ENCODE measurements at regions not wholly inside any gene's neighbourhood (a gene's known extent, or its start where the extent isn't known, plus 50 kb on each side); places are given as distances from the start of the nearest gene placed in this dataset.

DNA sequence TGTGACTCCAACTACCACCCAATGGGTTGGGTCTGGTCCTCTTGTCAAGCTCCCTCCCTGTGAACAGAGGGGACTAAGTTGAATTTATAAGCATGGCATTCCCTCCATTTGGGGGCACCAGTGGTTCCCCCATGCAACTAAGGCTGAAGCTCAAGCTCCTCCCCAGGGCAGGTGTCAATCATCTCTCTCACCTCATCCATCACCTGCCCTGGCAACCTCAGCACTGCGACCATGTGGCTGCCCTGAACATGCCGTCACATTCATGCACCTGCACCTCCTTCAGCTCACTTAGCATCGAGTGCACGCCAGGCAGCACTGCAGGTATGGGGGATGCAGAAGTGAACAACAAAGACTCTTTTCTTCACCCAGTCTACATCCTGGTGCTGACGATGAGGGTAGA is 799.3 kb downstream of the TBC1D22A start:
- ChIA-PET CTCF (no interaction called here), POLR2A (no interaction called here)
- TF ChIP-seq, protein P1, sequence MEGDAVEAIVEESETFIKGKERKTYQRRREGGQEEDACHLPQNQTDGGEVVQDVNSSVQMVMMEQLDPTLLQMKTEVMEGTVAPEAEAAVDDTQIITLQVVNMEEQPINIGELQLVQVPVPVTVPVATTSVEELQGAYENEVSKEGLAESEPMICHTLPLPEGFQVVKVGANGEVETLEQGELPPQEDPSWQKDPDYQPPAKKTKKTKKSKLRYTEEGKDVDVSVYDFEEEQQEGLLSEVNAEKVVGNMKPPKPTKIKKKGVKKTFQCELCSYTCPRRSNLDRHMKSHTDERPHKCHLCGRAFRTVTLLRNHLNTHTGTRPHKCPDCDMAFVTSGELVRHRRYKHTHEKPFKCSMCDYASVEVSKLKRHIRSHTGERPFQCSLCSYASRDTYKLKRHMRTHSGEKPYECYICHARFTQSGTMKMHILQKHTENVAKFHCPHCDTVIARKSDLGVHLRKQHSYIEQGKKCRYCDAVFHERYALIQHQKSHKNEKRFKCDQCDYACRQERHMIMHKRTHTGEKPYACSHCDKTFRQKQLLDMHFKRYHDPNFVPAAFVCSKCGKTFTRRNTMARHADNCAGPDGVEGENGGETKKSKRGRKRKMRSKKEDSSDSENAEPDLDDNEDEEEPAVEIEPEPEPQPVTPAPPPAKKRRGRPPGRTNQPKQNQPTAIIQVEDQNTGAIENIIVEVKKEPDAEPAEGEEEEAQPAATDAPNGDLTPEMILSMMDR (IDR thresholded peaks at IDR 0.05): no peak
- no peak for TF ChIP-seq EZH2 (IDR thresholded peaks at IDR 0.05; ENCODE audit: borderline replicate concordance, insufficient read depth, low read depth, low read length, poor library complexity, severe bottlenecking)
- Mint-ChIP-seq H3K27me3 (peaks cover 3% of the 10 kb centered on the region), H3K4me1 (no peaks in the 10 kb centered on the region), H3K27ac (no peak overlapping the region), H3K9me3 (ENCODE audit: insufficient read depth) (no peaks in the 10 kb centered on the region), H3K4me3 (no peak overlapping the region)
- no peak overlapping the region for H3K9ac ChIP-seq (ENCODE audit: low read length)
- no peaks in the 10 kb centered on the region for H3K27me3 ChIP-seq (replicated peaks in 1 of 4; ENCODE audit: control extremely low read depth in 1 of 4, control insufficient read depth in 3 of 4, insufficient read depth in 4 of 4, low read length in 3 of 4)
- no peak overlapping the region for H3K27ac ChIP-seq (ENCODE audit: low read length in 2 of 2)
- H3K9me3 ChIP-seq (ENCODE audit: control extremely low read depth in 1 of 3, control insufficient read depth in 2 of 3, insufficient read depth in 1 of 3, low read length in 2 of 3): no peaks in the 10 kb centered on the region
- no peak overlapping the region for H3K4me3 ChIP-seq (ENCODE audit: control extremely low read depth in 1 of 5, extremely low read depth in 1 of 5, insufficient read depth in 1 of 5, low read depth in 2 of 5, low read length in 4 of 5)
- no peaks in the 10 kb centered on the region for H3K4me1 ChIP-seq (ENCODE audit: control insufficient read depth in 2 of 2, insufficient read depth in 2 of 2, low read length in 2 of 2)
- H3K79me2 ChIP-seq (ENCODE audit: control insufficient read depth, insufficient read depth, low read length): no peaks in the 10 kb centered on the region
- H4K20me1 ChIP-seq (ENCODE audit: control insufficient read depth, insufficient read depth, low read length, poor library complexity, severe bottlenecking): no peaks in the 10 kb centered on the region
- ATAC-seq (ENCODE audit: low read depth) (no peak), DNase-seq (no peak)
- no peak overlapping the region for H3K4me2 ChIP-seq (replicated peaks; ENCODE audit: low read depth, low read length, poor library complexity, severe bottlenecking)
- intact Hi-C loops (cut with micrococcal nuclease): no loop called here
- H3K36me3 ChIP-seq (replicated peaks in 1 of 2; ENCODE audit: control extremely low read depth in 1 of 2, control insufficient read depth in 1 of 2, extremely low read depth in 1 of 2, insufficient read depth in 2 of 2, low read length in 1 of 2): no peaks in the 10 kb centered on the region
- no peak overlapping the region for H2AFZ ChIP-seq (ENCODE audit: insufficient read depth, low read depth, low read length, poor library complexity, severe bottlenecking)
- WGBS (ENCODE audit: insufficient coverage): 81% methylated on average over 5 of the region's 5 CpGs

DNA sequence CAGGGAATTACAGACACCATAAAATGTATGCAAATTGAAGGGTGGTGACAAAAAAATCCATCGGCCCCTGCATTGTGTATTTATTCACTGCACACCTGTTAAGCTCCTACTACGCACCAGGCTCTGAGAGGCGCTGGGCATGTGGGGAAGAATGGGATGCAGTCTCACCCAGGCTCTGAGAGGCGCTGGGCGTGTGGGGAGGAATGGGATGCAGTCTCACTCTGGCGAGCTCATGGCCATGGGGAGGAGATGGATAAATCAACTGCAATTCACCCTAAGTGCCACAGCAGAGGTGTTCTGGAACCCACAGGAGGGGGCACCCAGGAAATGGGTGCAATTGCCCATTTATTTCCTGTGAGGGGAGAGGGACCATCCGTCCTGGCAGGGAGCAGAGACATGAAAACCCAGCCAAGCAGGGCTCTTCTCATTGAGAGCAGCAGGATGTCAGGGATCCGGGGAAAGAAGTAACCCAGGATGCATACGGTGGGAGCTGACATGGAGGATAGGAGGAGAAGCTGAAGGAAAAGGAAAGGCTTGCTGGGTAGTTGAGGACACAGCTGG is 798.7 kb downstream of the TBC1D22A start:
- Histone ChIP-seq H3K27ac (ENCODE audit: low read length in 2 of 2) (no peak overlapping the region), H3K79me2 (ENCODE audit: control insufficient read depth, insufficient read depth, low read length) (no peaks in the 10 kb centered on the region), H4K20me1 (ENCODE audit: control insufficient read depth, insufficient read depth, low read length, poor library complexity, severe bottlenecking) (no peaks in the 10 kb centered on the region), H2AFZ (ENCODE audit: insufficient read depth, low read depth, low read length, poor library complexity, severe bottlenecking) (no peak overlapping the region), H3K4me1 (ENCODE audit: control insufficient read depth in 2 of 2, insufficient read depth in 2 of 2, low read length in 2 of 2) (no peaks in the 10 kb centered on the region), H3K9ac (ENCODE audit: low read length) (no peak overlapping the region), H3K27me3 (replicated peaks in 1 of 4; ENCODE audit: control extremely low read depth in 1 of 4, control insufficient read depth in 3 of 4, insufficient read depth in 4 of 4, low read length in 3 of 4) (no peaks in the 10 kb centered on the region), H3K4me3 (ENCODE audit: control extremely low read depth in 1 of 5, extremely low read depth in 1 of 5, insufficient read depth in 1 of 5, low read depth in 2 of 5, low read length in 4 of 5) (no peak overlapping the region), H3K4me2 (replicated peaks; ENCODE audit: low read depth, low read length, poor library complexity, severe bottlenecking) (no peak overlapping the region), H3K9me3 (ENCODE audit: control extremely low read depth in 1 of 3, control insufficient read depth in 2 of 3, insufficient read depth in 1 of 3, low read length in 2 of 3) (no peaks in the 10 kb centered on the region), H3K36me3 (replicated peaks in 1 of 2; ENCODE audit: control extremely low read depth in 1 of 2, control insufficient read depth in 1 of 2, extremely low read depth in 1 of 2, insufficient read depth in 2 of 2, low read length in 1 of 2) (no peaks in the 10 kb centered on the region)
- Mint-ChIP-seq H3K4me1 (no peaks in the 10 kb centered on the region), H3K9me3 (ENCODE audit: insufficient read depth) (no peaks in the 10 kb centered on the region), H3K27ac (no peak overlapping the region), H3K4me3 (no peak overlapping the region), H3K27me3 (peaks cover 3% of the 10 kb centered on the region)
- ATAC-seq (ENCODE audit: low read depth): no peak
- TF ChIP-seq, protein P1 (IDR thresholded peaks at IDR 0.05): no peak
- no peak for TF ChIP-seq EZH2 (IDR thresholded peaks at IDR 0.05; ENCODE audit: borderline replicate concordance, insufficient read depth, low read depth, low read length, poor library complexity, severe bottlenecking)
- WGBS (ENCODE audit: insufficient coverage): 79% methylated on average over 8 of the region's 9 CpGs
- ChIA-PET CTCF (no interaction called here), POLR2A (no interaction called here)
- DNase-seq: no peak
- intact Hi-C loops (cut with micrococcal nuclease): no loop called here
